HG03039 (cell line): ENCODE measurements at regions not wholly inside any gene's neighbourhood (a gene's known extent, or its start where the extent isn't known, plus 50 kb on each side); places are given as distances from the start of the nearest gene placed in this dataset.
"Not testable (repeated sequence)": the region's sequence is repeated elsewhere in the genome, so short reads cannot be mapped to it uniquely, and the experiment has no call there.

Source experiments
- ATAC-seq: cut with Tn5 transposase; IDR thresholded peaks from one replicate; pipeline ENCODE4 v1.9.1; 2021; ENCODE audit warnings: mild to moderate bottlenecking, moderate library complexity; ENCODE audit not compliant: unreplicated experiment

GRCh38 chr6:94251878-94252277, 832.5 kb upstream of the EPHA7 start:
- ATAC-seq: no peak

GRCh38 chr6:94245395-94245794, 826.0 kb upstream of the EPHA7 start:
- no peak for ATAC-seq

- ATAC-seq: no peak
Measured at GRCh38 chr6:94238868-94239267, 819.5 kb upstream of the EPHA7 start.

- no peak for ATAC-seq
Measured at GRCh38 chr6:94227741-94228140, 808.4 kb upstream of the EPHA7 start.

GRCh38 chr6:94217836-94218235, 798.5 kb upstream of the EPHA7 start:
- ATAC-seq: no peak

- ATAC-seq: no peak
Measured at GRCh38 chr6:94215552-94215951, 796.2 kb upstream of the EPHA7 start.

GRCh38 chr6:94213226-94213625, 793.9 kb upstream of the EPHA7 start:
- no peak for ATAC-seq

GRCh38 chr6:94196891-94197290, 777.5 kb upstream of the EPHA7 start:
- no peak for ATAC-seq

GRCh38 chr6:94190030-94190429, 770.7 kb upstream of the EPHA7 start:
- no peak for ATAC-seq

GRCh38 chr6:94184666-94185464, 765.5 kb upstream of the EPHA7 start:
- no peak for ATAC-seq

- no peak for ATAC-seq
Measured at GRCh38 chr6:94177429-94177828, 758.1 kb upstream of the EPHA7 start.

GRCh38 chr6:94175465-94175864, 756.1 kb upstream of the EPHA7 start:
- ATAC-seq: no peak

- no peak for ATAC-seq
Measured at GRCh38 chr6:94163877-94164276, 744.5 kb upstream of the EPHA7 start.

- no peak for ATAC-seq
Measured at GRCh38 chr6:94150886-94151285, 731.5 kb upstream of the EPHA7 start.

- ATAC-seq: no peak
Measured at GRCh38 chr6:94144807-94145206, 725.4 kb upstream of the EPHA7 start.

- ATAC-seq: not testable (repeated sequence)
Measured at GRCh38 chr6:94137178-94137577, 717.8 kb upstream of the EPHA7 start.

GRCh38 chr6:94133106-94133505, 713.7 kb upstream of the EPHA7 start:
- no peak for ATAC-seq

GRCh38 chr6:94131271-94131670, 711.9 kb upstream of the EPHA7 start:
- ATAC-seq: no peak

GRCh38 chr6:94130478-94130877, 711.1 kb upstream of the EPHA7 start:
- ATAC-seq: no peak

- ATAC-seq: no peak
Measured at GRCh38 chr6:94129926-94130325, 710.6 kb upstream of the EPHA7 start.

GRCh38 chr6:94127716-94128115, 708.4 kb upstream of the EPHA7 start:
- ATAC-seq: no peak

GRCh38 chr6:94124333-94124732, 705.0 kb upstream of the EPHA7 start:
- no peak for ATAC-seq

GRCh38 chr6:94121094-94121493, 701.7 kb upstream of the EPHA7 start:
- ATAC-seq: no peak
